LoVo (cell line): ENCODE measurements at regions not wholly inside any gene's neighbourhood (a gene's known extent, or its start where the extent isn't known, plus 50 kb on each side); places are given as distances from the start of the nearest gene placed in this dataset.
"Not testable (repeated sequence)": the region's sequence is repeated elsewhere in the genome, so short reads cannot be mapped to it uniquely, and the experiment has no call there.

Experiments
- DNase-seq: peaks from one replicate; pipeline ENCODE4 v3.0.0-alpha.2; 2016; ENCODE audit warnings: low spot score

- DNase-seq = no peak
These were observed 377.0 kb downstream of the OLFM4 start for GRCh38 chr13:53405616-53406015.

- DNase-seq = no peak
These were observed 379.7 kb downstream of the OLFM4 start for GRCh38 chr13:53408306-53408705.

- DNase-seq = no peak
These were observed 380.4 kb downstream of the OLFM4 start for GRCh38 chr13:53408847-53409568.

- no peak for DNase-seq
These were observed 382.9 kb downstream of the OLFM4 start for GRCh38 chr13:53411463-53411862.

GRCh38 chr13:53415135-53415534, 386.5 kb downstream of the OLFM4 start:
- DNase-seq = no peak

GRCh38 chr13:53417601-53418000, 389.0 kb downstream of the OLFM4 start:
- no peak for DNase-seq

- DNase-seq = no peak
These were observed 393.8 kb downstream of the OLFM4 start for GRCh38 chr13:53422415-53422814.

- DNase-seq = no peak
These were observed 407.8 kb downstream of the OLFM4 start for GRCh38 chr13:53436396-53436795.

- no peak for DNase-seq
These were observed 411.0 kb downstream of the OLFM4 start for GRCh38 chr13:53439439-53440225.

- DNase-seq = no peak
These were observed 414.4 kb downstream of the OLFM4 start for GRCh38 chr13:53442979-53443378.

- no peak for DNase-seq
These were observed 417.1 kb downstream of the OLFM4 start for GRCh38 chr13:53445686-53446085.

- DNase-seq = no peak
These were observed 418.8 kb downstream of the OLFM4 start for GRCh38 chr13:53447456-53447855.

- no peak for DNase-seq
These were observed 419.2 kb downstream of the OLFM4 start for GRCh38 chr13:53447863-53448262.

GRCh38 chr13:53452263-53452808, 423.7 kb downstream of the OLFM4 start:
- not testable (repeated sequence) for DNase-seq

GRCh38 chr13:53460796-53461195, 432.2 kb downstream of the OLFM4 start:
- DNase-seq = no peak

- no peak for DNase-seq
These were observed 434.5 kb downstream of the OLFM4 start for GRCh38 chr13:53463106-53463505.

GRCh38 chr13:53466576-53466975, 438.0 kb downstream of the OLFM4 start:
- DNase-seq = no peak

GRCh38 chr13:53473397-53473796, 444.8 kb downstream of the OLFM4 start:
- DNase-seq = no peak

- no peak for DNase-seq
These were observed 446.3 kb downstream of the OLFM4 start for GRCh38 chr13:53474878-53475277.

GRCh38 chr13:53490752-53491151, 462.1 kb downstream of the OLFM4 start:
- DNase-seq = no peak

- DNase-seq = no peak
These were observed 465.8 kb downstream of the OLFM4 start for GRCh38 chr13:53494406-53494805.

GRCh38 chr13:53499576-53500133, 471.0 kb downstream of the OLFM4 start:
- no peak for DNase-seq

GRCh38 chr13:53501387-53501786, 472.8 kb downstream of the OLFM4 start:
- no peak for DNase-seq
